ENCODE measurements at regions not wholly inside any gene's neighbourhood (a gene's known extent, or its start where the extent isn't known, plus 50 kb on each side); places are given as distances from the start of the nearest gene placed in this dataset.

DNA sequence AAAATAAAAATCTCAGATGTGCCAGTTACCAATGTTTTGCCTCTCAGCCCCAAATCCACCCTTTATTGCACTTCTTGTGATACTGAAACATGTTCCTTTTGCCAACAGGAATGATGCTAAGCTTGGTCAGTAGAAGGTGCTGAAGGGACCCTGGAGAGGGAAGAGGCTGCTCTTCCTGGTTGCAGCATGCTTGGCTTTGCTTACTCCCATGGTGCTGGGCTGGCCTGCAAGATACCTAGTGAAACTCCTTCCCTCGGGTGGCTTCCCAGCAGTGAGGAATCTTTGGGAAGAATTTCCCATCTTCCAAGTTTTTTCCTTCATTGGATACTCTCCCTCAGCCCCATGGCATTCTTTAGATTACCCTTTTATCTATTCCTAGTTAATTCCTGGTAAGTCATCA is 151.8 kb upstream of the TGFBR2 start:
- TF ChIP-seq EP300 (IDR thresholded peaks at IDR 0.05) (no peak), POLR2AphosphoS5 (IDR thresholded peaks at IDR 0.05) (no peak)
- TF ChIP-seq, protein P1, sequence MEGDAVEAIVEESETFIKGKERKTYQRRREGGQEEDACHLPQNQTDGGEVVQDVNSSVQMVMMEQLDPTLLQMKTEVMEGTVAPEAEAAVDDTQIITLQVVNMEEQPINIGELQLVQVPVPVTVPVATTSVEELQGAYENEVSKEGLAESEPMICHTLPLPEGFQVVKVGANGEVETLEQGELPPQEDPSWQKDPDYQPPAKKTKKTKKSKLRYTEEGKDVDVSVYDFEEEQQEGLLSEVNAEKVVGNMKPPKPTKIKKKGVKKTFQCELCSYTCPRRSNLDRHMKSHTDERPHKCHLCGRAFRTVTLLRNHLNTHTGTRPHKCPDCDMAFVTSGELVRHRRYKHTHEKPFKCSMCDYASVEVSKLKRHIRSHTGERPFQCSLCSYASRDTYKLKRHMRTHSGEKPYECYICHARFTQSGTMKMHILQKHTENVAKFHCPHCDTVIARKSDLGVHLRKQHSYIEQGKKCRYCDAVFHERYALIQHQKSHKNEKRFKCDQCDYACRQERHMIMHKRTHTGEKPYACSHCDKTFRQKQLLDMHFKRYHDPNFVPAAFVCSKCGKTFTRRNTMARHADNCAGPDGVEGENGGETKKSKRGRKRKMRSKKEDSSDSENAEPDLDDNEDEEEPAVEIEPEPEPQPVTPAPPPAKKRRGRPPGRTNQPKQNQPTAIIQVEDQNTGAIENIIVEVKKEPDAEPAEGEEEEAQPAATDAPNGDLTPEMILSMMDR (IDR thresholded peaks at IDR 0.05), result no peak
